IPS-NIHi11 (cell line): ENCODE measurements at regions not wholly inside any gene's neighbourhood (a gene's known extent, or its start where the extent isn't known, plus 50 kb on each side); places are given as distances from the start of the nearest gene placed in this dataset.
"Not testable (repeated sequence)": the region's sequence is repeated elsewhere in the genome, so short reads cannot be mapped to it uniquely, and the experiment has no call there.

Experiments
- DNase-seq: peaks from one replicate; pipeline ENCODE4 v3.0.0; 2012; ENCODE audit warnings: mixed read lengths, low spot score

GRCh38 chr3:3686907-3687648 is 112.2 kb upstream of the LRRN1 start:
- no peak for DNase-seq

- no peak for DNase-seq
Measured at GRCh38 chr3:3685721-3686120, 113.5 kb upstream of the LRRN1 start.

GRCh38 chr3:3683261-3683660 is 116.0 kb upstream of the LRRN1 start:
- DNase-seq = no peak

- no peak for DNase-seq
Measured at GRCh38 chr3:3675801-3676200, 123.4 kb upstream of the LRRN1 start.

- DNase-seq = no peak
Measured at GRCh38 chr3:3675186-3675585, 124.0 kb upstream of the LRRN1 start.

GRCh38 chr3:3666664-3667063 is 132.6 kb upstream of the LRRN1 start:
- DNase-seq = no peak

GRCh38 chr3:3665961-3666640 is 133.1 kb upstream of the LRRN1 start:
- DNase-seq = no peak

GRCh38 chr3:3665546-3665945 is 133.7 kb upstream of the LRRN1 start:
- DNase-seq = no peak

GRCh38 chr3:3664935-3665334 is 134.3 kb upstream of the LRRN1 start:
- DNase-seq = no peak

- no peak for DNase-seq
Measured at GRCh38 chr3:3662610-3663009, 136.6 kb upstream of the LRRN1 start.

- DNase-seq = no peak
Measured at GRCh38 chr3:3654916-3655315, 144.3 kb upstream of the LRRN1 start.

GRCh38 chr3:3648988-3649679 is 150.1 kb upstream of the LRRN1 start:
- no peak for DNase-seq

GRCh38 chr3:3646934-3647333 is 152.3 kb upstream of the LRRN1 start:
- DNase-seq = no peak

GRCh38 chr3:3646103-3646844 is 153.0 kb upstream of the LRRN1 start:
- not testable (repeated sequence) for DNase-seq

GRCh38 chr3:3641877-3642455 is 157.3 kb upstream of the LRRN1 start:
- no peak for DNase-seq

- no peak for DNase-seq
Measured at GRCh38 chr3:3639078-3639477, 160.2 kb upstream of the LRRN1 start.

- DNase-seq = no peak
Measured at GRCh38 chr3:3636815-3637214, 162.4 kb upstream of the LRRN1 start.

GRCh38 chr3:3635109-3635508 is 164.1 kb upstream of the LRRN1 start:
- DNase-seq = no peak

- no peak for DNase-seq
Measured at GRCh38 chr3:3634326-3634725, 164.9 kb upstream of the LRRN1 start.

- no peak for DNase-seq
Measured at GRCh38 chr3:3633761-3634160, 165.5 kb upstream of the LRRN1 start.

GRCh38 chr3:3632449-3632848 is 166.8 kb upstream of the LRRN1 start:
- DNase-seq = no peak

GRCh38 chr3:3631114-3631513 is 168.1 kb upstream of the LRRN1 start:
- DNase-seq = no peak
